ENCODE measurements at regions not wholly inside any gene's neighbourhood (a gene's known extent, or its start where the extent isn't known, plus 50 kb on each side); places are given as distances from the start of the nearest gene placed in this dataset.
"Not testable (repeated sequence)": the region's sequence is repeated elsewhere in the genome, so short reads cannot be mapped to it uniquely, and the experiment has no call there.

GRCh38 chr5:135170500-135170899 lies 136.5 kb upstream of the PITX1 start:
- WGBS (ENCODE audit: insufficient coverage, low coverage, low lambda C conversion rate, missing lambda C conversion rate), result 77% methylated on average over 2 of the region's 2 CpGs
- ATAC-seq, result no peak
- intact Hi-C loops (cut with DNase I), result no loop called here
- Histone ChIP-seq H3K27ac (no peak overlapping the region), H3K4me1 (no peaks in the 10 kb centered on the region), H3K9me3 (no peaks in the 10 kb centered on the region), H3K27me3 (no peaks in the 10 kb centered on the region), H3K36me3 (no peaks in the 10 kb centered on the region), H3K4me3 (no peak overlapping the region)
- no peak for TF ChIP-seq CTCF (IDR thresholded peaks at IDR 0.05)
- DNase-seq, result no peak

DNA sequence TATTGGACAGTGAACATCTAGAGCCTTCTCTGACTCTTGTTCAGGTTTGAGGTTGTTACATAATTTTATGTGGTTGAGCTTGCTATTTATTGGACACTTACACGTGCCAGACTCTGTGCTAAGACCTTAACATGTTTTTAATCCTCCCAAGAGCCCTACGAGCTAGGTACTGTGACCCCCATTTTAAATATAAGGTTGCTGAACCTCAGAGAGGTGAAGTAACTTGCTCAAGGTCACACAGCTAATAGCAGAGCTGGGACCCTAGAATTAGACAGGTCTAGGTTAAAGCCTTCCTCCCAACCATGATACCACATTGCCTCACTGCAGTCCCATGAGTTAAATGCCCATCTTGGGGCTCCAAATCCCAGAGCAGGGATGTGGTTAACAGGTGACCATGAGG lies 135.7 kb upstream of the PITX1 start:
- ATAC-seq (no peak), DNase-seq (no peak)
- WGBS (ENCODE audit: insufficient coverage, low coverage, low lambda C conversion rate, missing lambda C conversion rate), result 8% methylated on average over 2 of the region's 2 CpGs
- Histone ChIP-seq H3K27me3 (no peaks in the 10 kb centered on the region), H3K36me3 (no peaks in the 10 kb centered on the region), H3K4me1 (no peaks in the 10 kb centered on the region), H3K4me3 (no peak overlapping the region), H3K27ac (no peak overlapping the region), H3K9me3 (no peaks in the 10 kb centered on the region)
- intact Hi-C loops (cut with DNase I), result no loop called here
- TF ChIP-seq POLR2A (IDR thresholded peaks at IDR 0.05) (no peak), CTCF (IDR thresholded peaks at IDR 0.05) (no peak)

DNA sequence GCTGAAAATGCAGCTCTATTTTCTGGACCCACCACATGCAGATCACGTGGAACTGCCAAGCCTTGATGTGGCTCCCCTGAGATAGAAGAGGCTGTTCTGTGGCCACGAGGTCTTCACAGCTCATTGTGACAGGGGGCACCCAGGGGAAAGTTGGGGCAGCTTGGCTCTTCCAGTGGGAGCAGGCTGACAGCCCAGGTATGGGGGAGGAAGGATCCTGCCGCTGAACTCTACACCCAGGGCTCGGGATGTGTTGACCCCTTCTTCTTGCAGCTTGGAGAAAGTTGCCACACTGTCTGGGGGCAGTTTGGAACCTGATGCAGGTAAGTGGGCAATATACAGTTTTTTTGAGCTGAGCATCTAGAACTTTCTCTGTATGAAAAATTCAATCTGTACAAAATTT lies 133.6 kb upstream of the PITX1 start:
- 32% methylated on average over 3 of the region's 4 CpGs for WGBS (ENCODE audit: insufficient coverage, low coverage, low lambda C conversion rate, missing lambda C conversion rate)
- Histone ChIP-seq H3K36me3 (no peaks in the 10 kb centered on the region), H3K4me3 (no peak overlapping the region), H3K27ac (no peak overlapping the region), H3K9me3 (no peaks in the 10 kb centered on the region), H3K4me1 (no peaks in the 10 kb centered on the region), H3K27me3 (no peaks in the 10 kb centered on the region)
- intact Hi-C loops (cut with DNase I), result no loop called here
- TF ChIP-seq POLR2A (IDR thresholded peaks at IDR 0.05), result no peak
- no peak for TF ChIP-seq CTCF (IDR thresholded peaks at IDR 0.05)
- DNase-seq (no peak), ATAC-seq (no peak)

- 76% methylated on average over 4 of the region's 4 CpGs for WGBS (ENCODE audit: insufficient coverage, low coverage, low lambda C conversion rate, missing lambda C conversion rate)
- H3K4me3 ChIP-seq; H3K27me3 ChIP-seq; H3K27ac ChIP-seq; H3K36me3 ChIP-seq; H3K9me3 ChIP-seq; DNase-seq; ATAC-seq; H3K4me1 ChIP-seq; intact Hi-C loops (cut with DNase I): not testable (repeated sequence)
Measured at GRCh38 chr5:135164873-135165614, 131.0 kb upstream of the PITX1 start.

DNA sequence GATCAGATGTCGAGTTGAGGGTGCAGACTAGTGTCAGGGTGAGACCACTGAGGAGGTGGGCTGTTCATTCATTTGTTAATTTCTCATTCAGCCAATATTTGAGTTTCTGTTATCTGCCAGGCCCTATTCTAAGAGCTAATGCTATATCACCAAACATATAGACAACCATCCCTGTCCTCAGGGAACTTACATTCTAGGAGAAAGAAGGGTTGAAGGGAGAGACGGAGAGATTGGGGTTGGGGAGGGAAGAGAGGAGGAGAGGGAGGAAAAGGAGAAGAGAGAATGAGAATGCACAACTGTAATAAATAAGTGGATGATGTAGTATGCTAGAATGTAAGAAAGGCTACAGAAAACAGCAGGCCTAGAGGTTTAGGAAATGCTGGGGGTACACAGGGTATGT lies 129.9 kb upstream of the PITX1 start:
- no peak overlapping the region for H3K27ac ChIP-seq
- DNase-seq (no peak), ATAC-seq (no peak)
- H3K9me3 ChIP-seq, result peaks cover 0 to 5% (median 0%) of the 10 kb centered on the region in 4 donors
- no peak overlapping the region for H3K4me3 ChIP-seq
- H3K27me3 ChIP-seq, result no peaks in the 10 kb centered on the region
- WGBS (ENCODE audit: insufficient coverage, low coverage, low lambda C conversion rate, missing lambda C conversion rate), result 77% methylated on average over 1 of the region's 2 CpGs
- no peaks in the 10 kb centered on the region for H3K4me1 ChIP-seq
- TF ChIP-seq CTCF (IDR thresholded peaks at IDR 0.05), result no peak
- no peak for TF ChIP-seq POLR2A (IDR thresholded peaks at IDR 0.05)
- H3K36me3 ChIP-seq, result no peaks in the 10 kb centered on the region
- intact Hi-C loops (cut with DNase I), result no loop called here

All from right lobe of liver (tissue), 6 donors.